SK-MEL-5 (cell line): ENCODE measurements at regions not wholly inside any gene's neighbourhood (a gene's known extent, or its start where the extent isn't known, plus 50 kb on each side); places are given as distances from the start of the nearest gene placed in this dataset.
A peak's percentile ranks its signal among the peaks of the same experiment; 100 is the strongest.

Source experiments
- DNase-seq: peaks from one replicate; pipeline ENCODE4 v3.0.0-alpha.2; 2016; ENCODE audit warnings: low read depth, low spot score
- in situ Hi-C: cut with HindIII; loops from 2 replicates; pipeline ENCODE4 v1.10.0; 2016; ENCODE audit warnings: low sequenced_read_pairs, high pct_unique_total_duplicates, low pct_unique_long_range_greater_than_20kb

- DNase-seq, result no peak
- in situ Hi-C loops, result no loop called here
Measured at GRCh38 chr12:111193496-111193895, 175.4 kb downstream of the PHETA1 start.

DNA sequence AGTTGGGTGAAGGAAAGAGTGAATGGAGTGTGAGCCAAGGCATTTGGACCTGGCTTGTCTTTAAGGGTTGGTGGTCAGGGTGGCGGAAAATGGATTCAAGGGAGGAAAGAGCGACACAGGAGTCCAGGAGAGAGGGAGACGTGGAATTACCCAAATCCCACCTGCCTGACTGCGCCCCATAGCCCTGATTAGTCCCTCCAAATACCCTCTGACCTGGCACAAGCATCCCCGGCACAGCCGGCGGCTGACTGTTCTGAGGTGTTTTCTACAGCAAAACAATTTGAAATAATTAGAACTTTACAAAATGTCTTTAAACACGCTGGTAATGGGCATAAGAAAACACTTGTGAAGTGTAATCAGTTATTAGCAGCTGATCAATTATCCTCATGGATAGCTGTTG lies 175.8 kb downstream of the PHETA1 start:
- no peak for DNase-seq
- in situ Hi-C loops, result no loop called here

GRCh38 chr12:111192647-111193046 lies 176.2 kb downstream of the PHETA1 start:
- in situ Hi-C loops, result no loop called here
- no peak for DNase-seq

- DNase-seq, result no peak
- in situ Hi-C loops, result no loop called here
Measured at GRCh38 chr12:111190741-111191526, 178.0 kb downstream of the PHETA1 start.

GRCh38 chr12:111189792-111190191 lies 179.1 kb downstream of the PHETA1 start:
- in situ Hi-C loops, result no loop called here
- no peak for DNase-seq

DNA sequence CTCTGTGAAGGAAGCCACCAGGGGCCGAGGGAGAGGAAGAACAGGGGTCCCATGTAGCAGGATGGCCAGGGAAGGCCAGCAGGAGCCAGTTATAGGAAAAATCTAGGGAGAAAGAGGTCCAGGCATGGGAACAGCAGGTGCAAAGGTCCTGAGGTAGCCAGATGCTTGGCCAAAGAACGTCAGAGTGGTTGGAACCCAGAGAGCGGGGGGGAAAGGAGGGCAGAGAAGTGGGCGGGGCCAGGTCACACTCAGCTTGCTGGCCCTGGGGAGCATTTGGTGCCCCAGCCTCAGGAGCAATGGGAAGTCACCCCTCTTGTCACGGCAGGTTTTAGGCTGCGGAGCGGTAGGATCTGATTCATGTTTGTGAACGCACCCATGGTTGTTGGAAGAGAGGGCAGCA lies 180.5 kb downstream of the PHETA1 start:
- in situ Hi-C loops, result no loop called here
- DNase-seq, result no peak

DNA sequence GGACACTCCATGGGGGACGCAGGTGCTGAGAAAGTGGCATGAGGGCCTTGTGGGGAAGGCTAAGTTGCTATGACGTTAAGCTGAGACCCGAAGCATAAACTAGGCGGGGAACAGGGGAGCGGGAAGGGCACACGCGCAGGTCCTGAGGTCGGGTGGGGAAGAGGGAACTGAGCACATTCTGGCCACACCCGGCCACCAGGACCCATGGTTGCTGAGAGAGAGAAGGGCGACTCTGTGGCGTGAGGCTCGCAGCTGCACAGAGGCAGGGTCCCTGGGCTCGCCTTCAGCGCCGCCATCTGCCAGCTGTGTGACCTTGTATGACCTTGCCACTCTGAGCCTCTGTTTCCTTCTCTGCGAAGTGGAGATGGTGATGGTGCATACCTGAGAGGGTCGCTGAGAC lies 182.5 kb downstream of the PHETA1 start:
- in situ Hi-C loops, result no loop called here
- no peak for DNase-seq

GRCh38 chr12:111185889-111186227 lies 183.0 kb downstream of the PHETA1 start:
- DNase-seq, result no peak
- in situ Hi-C loops, result no loop called here

DNA sequence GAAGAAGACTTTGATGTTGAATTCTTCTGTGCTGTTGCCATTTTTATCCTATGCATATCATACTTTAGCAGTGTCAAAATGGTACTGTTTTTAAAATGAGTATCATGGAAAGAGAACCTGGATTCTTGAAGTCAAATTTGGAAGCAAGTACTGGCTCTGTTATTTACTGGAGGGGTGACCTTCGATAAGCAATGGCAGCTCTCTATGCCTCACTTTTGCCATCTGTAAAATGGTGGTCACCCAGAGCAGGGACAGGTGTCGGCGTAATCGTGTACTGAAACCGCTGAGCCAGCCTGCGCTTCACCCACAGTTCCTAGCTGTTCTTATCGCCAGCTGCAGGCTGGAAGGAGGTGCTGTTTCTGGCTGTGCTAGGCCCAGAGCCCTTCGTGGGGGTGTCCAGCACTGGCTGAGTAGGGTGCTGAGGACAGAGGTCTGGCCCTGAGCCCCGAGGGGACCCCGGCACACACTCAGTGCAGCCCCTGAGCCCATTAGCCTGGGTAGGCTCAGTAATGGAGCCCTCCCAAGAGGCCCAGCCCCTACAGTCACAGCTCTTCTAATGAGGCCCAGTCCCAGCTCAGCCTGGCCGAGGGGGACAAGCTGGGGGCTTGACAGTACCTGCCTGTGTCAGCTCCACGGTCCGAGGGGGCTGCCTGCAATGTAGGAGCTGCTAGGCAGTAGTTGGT lies 183.5 kb downstream of the PHETA1 start:
- no peak for DNase-seq
- in situ Hi-C loops, result no loop called here

DNA sequence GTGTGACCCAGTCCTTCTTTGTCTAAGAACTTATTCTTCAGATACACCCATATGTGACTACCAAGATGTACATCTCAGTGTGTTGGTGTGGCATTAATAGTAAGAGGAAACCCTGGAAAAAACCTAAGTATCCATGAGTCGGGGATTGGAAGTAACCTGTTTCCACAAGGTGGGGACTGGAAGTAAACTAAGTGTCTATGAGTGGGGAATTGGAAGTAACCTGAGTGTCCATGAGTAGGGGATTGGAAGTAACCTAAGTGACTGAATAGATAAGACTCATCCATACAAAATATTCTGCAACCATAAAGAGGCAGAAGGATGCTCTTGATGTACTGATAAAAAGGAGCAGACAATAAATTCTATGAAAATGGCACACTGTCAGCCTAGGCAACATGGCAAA lies 184.7 kb downstream of the PHETA1 start:
- in situ Hi-C loops, result no loop called here

DNA sequence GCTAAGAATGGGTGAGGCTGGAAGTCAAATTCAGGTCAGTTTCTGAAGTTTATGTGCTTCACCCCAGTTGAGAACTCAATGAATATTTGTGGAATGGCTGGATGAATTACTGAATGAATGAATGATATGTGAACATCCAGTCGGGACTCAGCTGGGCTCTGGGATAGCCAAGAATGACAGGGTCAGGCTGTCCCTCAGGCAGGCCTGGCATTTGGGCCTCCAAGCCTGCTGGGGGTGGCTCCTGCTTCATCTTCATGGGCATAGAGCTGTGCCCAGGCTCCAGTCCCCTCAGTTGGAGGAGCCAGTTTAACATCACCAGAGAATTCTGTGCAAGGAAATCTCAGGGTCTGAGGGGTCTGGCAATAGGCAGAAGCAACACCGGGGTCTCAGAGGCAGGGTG lies 185.8 kb downstream of the PHETA1 start:
- in situ Hi-C loops, result no loop called here

More for the DNA sequence above, 184.7 kb downstream of the PHETA1 start:
- DNase-seq, result no peak

DNA sequence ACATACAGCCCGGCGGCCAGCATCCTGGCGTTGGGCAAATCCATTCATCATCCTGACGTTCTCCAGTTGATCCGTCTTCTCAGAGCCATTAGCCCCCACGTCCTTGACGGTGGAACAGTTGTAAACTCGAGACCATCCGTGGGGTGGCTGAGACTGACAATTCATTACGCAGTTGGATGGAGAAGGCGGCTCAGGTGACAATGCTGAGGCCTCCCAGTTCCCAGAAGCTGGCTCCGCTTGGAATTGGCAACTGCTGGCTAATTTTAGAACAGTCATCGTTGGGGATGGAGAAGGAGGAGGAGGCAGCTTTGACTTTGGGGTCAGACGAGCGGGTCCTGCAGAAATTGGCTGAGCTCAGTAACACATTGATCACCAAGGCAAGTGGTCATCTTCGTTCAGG lies 186.5 kb downstream of the PHETA1 start:
- no peak for DNase-seq

More for the DNA sequence above, 185.8 kb downstream of the PHETA1 start:
- DNase-seq, result no peak

GRCh38 chr12:111181143-111181726 lies 187.7 kb downstream of the PHETA1 start:
- in situ Hi-C loops, result no loop called here
- no peak for DNase-seq

More for the DNA sequence above, 186.5 kb downstream of the PHETA1 start:
- in situ Hi-C loops, result no loop called here

DNA sequence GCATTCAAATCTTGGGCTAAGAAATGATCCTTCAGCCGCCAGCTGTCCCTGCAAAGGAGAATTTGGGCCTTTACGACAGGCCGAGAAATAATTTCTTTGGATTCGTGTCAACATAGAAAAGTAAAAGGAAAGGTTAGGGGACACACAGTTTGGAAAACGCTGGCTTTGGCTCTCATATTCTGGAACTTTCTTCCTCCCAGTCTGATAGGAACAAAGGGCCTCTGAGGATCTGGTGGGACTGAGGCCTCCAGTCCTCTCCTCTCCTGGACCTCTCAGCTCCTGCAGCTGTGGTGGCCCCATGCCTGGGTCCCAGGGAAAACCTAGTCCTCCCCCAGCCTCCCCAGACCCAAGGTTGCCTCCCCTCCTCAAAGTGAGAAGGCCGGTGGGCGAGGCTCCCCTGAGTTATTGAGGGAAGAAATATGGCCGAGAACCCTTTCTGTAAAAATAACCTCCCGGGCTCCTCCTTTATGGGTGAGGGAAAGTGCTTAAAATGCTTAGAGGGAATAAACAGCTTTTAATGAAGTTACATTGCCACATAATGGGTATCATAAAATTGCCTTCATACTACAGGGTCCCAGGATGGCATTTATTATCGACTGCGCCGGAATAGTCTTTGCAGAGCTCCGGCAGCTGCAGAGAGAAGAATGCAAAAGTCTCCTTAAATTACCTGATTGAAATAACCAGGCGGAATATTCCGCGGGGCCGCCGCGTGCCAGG lies 188.3 kb downstream of the PHETA1 start:
- in situ Hi-C loops, result no loop called here
- no peak for DNase-seq

DNA sequence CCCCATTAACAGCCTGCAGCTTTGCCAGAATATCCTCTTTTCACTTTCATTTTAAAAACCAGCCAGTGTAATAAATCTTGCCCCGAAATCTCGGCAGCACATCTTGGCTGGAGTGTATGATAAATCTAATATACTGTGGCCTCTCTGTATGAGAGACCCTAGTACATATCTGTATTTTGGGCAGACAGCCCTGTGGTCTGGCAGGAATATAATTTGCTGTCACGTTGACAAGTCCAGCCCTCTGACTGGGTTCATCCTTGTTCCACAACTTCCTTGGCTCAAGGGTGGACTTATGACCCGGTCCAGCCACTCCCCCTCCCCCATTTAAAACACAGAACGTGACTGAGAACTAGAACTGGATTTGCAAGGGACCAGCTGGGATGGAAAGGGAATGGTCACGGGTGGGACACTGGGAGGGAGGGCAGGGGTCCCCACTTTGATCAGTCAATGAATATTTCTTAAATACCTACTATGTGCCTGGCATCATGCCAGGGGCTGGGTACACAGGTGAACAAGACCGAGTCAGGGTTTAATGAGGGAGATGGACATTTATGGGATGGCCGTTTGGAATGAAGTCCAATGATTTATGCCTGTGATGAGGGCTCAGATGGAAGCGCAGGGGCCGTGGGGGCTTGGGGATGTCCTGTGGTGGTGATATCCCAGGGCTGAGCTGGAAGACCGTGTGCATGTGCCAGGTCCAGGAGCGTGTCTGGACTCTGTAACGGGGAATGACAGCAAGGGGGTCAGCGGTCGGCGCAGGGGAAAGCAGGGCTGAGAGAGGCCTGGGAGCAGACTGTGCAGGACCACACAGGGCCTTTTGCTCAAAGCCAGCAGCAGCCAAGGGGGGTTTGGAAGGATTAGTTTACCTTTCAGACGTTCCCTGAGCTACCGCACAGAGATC lies 190.5 kb downstream of the PHETA1 start:
- DNase-seq, result no peak
- in situ Hi-C loops, result no loop called here

DNA sequence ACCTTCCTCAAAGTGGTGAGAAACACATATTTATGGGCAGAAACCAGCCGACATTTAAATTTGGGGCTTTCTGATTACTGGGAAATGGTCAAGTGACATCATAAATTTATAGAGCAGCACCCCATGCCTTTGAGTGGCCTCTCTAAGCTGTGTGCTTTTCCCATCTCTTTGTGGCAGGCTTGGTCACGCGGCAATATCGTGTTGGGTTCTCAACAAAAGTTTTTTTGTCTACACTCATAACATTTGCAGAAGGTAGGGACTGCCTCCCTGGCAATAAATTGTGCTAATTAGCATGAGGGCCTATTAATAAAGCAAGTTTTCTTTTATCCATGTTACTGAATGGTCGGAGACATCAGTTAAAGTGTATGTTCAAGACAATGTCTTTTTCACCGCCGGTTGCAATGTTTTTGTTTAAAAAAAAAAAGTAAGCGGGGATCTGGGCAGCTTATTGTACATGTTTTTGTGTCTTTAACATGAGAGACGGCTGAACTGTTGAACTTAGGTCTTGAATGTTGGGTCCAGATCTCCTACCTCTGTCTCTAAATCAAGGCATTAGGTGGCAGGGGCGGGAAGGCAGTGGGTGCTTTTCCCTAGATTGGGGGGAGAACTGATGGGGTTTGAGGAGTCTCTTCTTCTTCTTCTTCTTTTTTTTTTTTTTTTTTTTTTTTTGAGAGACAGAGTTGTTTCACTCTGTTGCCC lies 193.3 kb downstream of the PHETA1 start:
- in situ Hi-C loops, result no loop called here
- DNase-seq, result peak; percentile 93

- in situ Hi-C loops, result no loop called here
- DNase-seq, result no peak
Measured at GRCh38 chr12:111174961-111175345, 193.9 kb downstream of the PHETA1 start.
